Left lung (tissue), 4 donors: ENCODE measurements at regions not wholly inside any gene's neighbourhood (a gene's known extent, or its start where the extent isn't known, plus 50 kb on each side); places are given as distances from the start of the nearest gene placed in this dataset.

ENCODE experiments used
- ATAC-seq: fragments of 200-7000 bp; cut with Tn5 transposase; one replicate; pipeline ENCODE4 v1.9.1; 2020; ENCODE audit warnings: moderate library complexity
- DNase-seq, 4 donors: peaks; one replicate each; pipeline ENCODE4 v3.0.0-alpha.2; 2013 to 2020
- H3K27ac ChIP-seq, 2 donors: fragments of 200-600 bp; sonication (generic) in 1 of 2; one replicate each; pipeline versions ENCODE4 v1.5.0 to v1.8.0; 2020 to 2021
- H3K27me3 ChIP-seq, 2 donors: fragments of 200-600 bp; sonication (generic) in 1 of 2; one replicate each; pipeline versions ENCODE4 v1.5.0 to v1.8.0; 2020 to 2021
- H3K36me3 ChIP-seq, 2 donors: fragments of 200-600 bp; sonication (generic) in 1 of 2; one replicate each; pipeline versions ENCODE4 v1.5.0 to v1.8.0; 2020 to 2021
- H3K4me1 ChIP-seq, 2 donors: fragments of 200-600 bp; one replicate each; pipeline ENCODE4 v1.8.0; 2021
- H3K4me3 ChIP-seq, 2 donors: fragments of 200-600 bp; sonication (generic) in 1 of 2; one replicate each; pipeline versions ENCODE4 v1.5.0 to v1.8.0; 2020 to 2021; ENCODE audit warnings: mild to moderate bottlenecking in 1 of 2
- H3K9me3 ChIP-seq, 2 donors: fragments of 200-600 bp; sonication (generic) in 1 of 2; one replicate each; pipeline versions ENCODE4 v1.5.0 to v1.8.0; 2020 to 2021
- CTCF ChIP-seq, 2 donors: fragments of 200-600 bp; sonication (generic) in 1 of 2; IDR thresholded peaks; one replicate each; pipeline versions ENCODE4 v1.5.0 to v1.8.0; 2021; ENCODE audit warnings: antibody characterized with exemption in 2 of 2
- intact Hi-C, 2 donors: fragments of 100-400 bp; cut with DNase I; formaldehyde crosslinking; loops; one replicate each; pipeline versions ENCODE4 v1.11.2 to v1.14.2; 2022
- donor health status: DM: no; HTN: yes; CAD: no.
- donor health status: DM: no; HTN: no; CAD: no.

GRCh38 chr6:169912266-169913095 lies 161.1 kb downstream of the ERMARD start:
- peaks cover 0 to 10% of the 10 kb centered on the region in 2 donors for H3K4me1 ChIP-seq
- ATAC-seq = no peak
- no peaks in the 10 kb centered on the region for H3K36me3 ChIP-seq
- DNase-seq = no peak
- no peaks in the 10 kb centered on the region for H3K27me3 ChIP-seq
- TF ChIP-seq CTCF (IDR thresholded peaks at IDR 0.05) = no peak
- no peaks in the 10 kb centered on the region for H3K9me3 ChIP-seq
- no peak overlapping the region for H3K4me3 ChIP-seq
- intact Hi-C loops = no loop called here
- H3K27ac ChIP-seq = no peak overlapping the region

GRCh38 chr6:169911264-169912263 lies 160.1 kb downstream of the ERMARD start:
- H3K36me3 ChIP-seq = no peaks in the 10 kb centered on the region
- DNase-seq (no peak), ATAC-seq (no peak)
- peaks cover 0 to 16% of the 10 kb centered on the region in 2 donors for H3K4me1 ChIP-seq
- no peaks in the 10 kb centered on the region for H3K27me3 ChIP-seq
- no peaks in the 10 kb centered on the region for H3K9me3 ChIP-seq
- no peak overlapping the region for H3K4me3 ChIP-seq
- no peak for TF ChIP-seq CTCF (IDR thresholded peaks at IDR 0.05)
- H3K27ac ChIP-seq = no peak overlapping the region
- intact Hi-C loops = no loop called here

GRCh38 chr6:169909113-169909512 lies 157.7 kb downstream of the ERMARD start:
- intact Hi-C loops = no loop called here
- Histone ChIP-seq H3K36me3 (no peaks in the 10 kb centered on the region), H3K4me3 (no peak overlapping the region), H3K27ac (no peak overlapping the region), H3K9me3 (no peaks in the 10 kb centered on the region), H3K4me1 (peaks cover 6 to 26% of the 10 kb centered on the region in 2 donors), H3K27me3 (no peaks in the 10 kb centered on the region)
- ATAC-seq (no peak), DNase-seq (no peak)
- TF ChIP-seq CTCF (IDR thresholded peaks at IDR 0.05) = no peak

GRCh38 chr6:169908403-169908933 lies 157.0 kb downstream of the ERMARD start:
- Histone ChIP-seq H3K27me3 (no peaks in the 10 kb centered on the region), H3K36me3 (no peaks in the 10 kb centered on the region), H3K4me3 (no peak overlapping the region), H3K27ac (no peak overlapping the region), H3K9me3 (no peaks in the 10 kb centered on the region), H3K4me1 (peaks cover 6 to 26% of the 10 kb centered on the region in 2 donors)
- intact Hi-C loops = no loop called here
- DNase-seq (no peak), ATAC-seq (no peak)
- TF ChIP-seq CTCF (IDR thresholded peaks at IDR 0.05) = no peak
